ENCODE measurements at regions not wholly inside any gene's neighbourhood (a gene's known extent, or its start where the extent isn't known, plus 50 kb on each side); places are given as distances from the start of the nearest gene placed in this dataset.

- no peak overlapping the region for H3K4me3 ChIP-seq (ENCODE audit: low read length in 3 of 3)
- no peak overlapping the region for H3K27ac ChIP-seq (ENCODE audit: low read depth, low read length)
- no peaks in the 10 kb centered on the region for H3K9me3 ChIP-seq (ENCODE audit: control insufficient read depth in 3 of 3, low read length in 3 of 3)
- H3K9ac ChIP-seq (ENCODE audit: low read depth in 1 of 3, low read length in 3 of 3), result no peak overlapping the region
- peaks cover 0 to 3% (median 2%) of the 10 kb centered on the region in 3 donors for H3K27me3 ChIP-seq (ENCODE audit: control insufficient read depth in 3 of 3, insufficient read depth in 3 of 3, low read length in 3 of 3)
- no peaks in the 10 kb centered on the region for H3K4me1 ChIP-seq (ENCODE audit: control insufficient read depth in 3 of 3, insufficient read depth in 3 of 3, low read length in 3 of 3)
- H3K36me3 ChIP-seq (ENCODE audit: control insufficient read depth in 3 of 3, insufficient read depth in 3 of 3, low read length in 3 of 3), result no peaks in the 10 kb centered on the region
These were observed 111.6 kb upstream of the ACP3 start for GRCh38 chr3:132205609-132206008.

GRCh38 chr3:132209855-132210254 lies 107.4 kb upstream of the ACP3 start:
- Histone ChIP-seq H3K9me3 (ENCODE audit: control insufficient read depth in 3 of 3, low read length in 3 of 3) (no peaks in the 10 kb centered on the region), H3K9ac (ENCODE audit: low read depth in 1 of 3, low read length in 3 of 3) (no peak overlapping the region), H3K36me3 (ENCODE audit: control insufficient read depth in 3 of 3, insufficient read depth in 3 of 3, low read length in 3 of 3) (no peaks in the 10 kb centered on the region), H3K4me1 (ENCODE audit: control insufficient read depth in 3 of 3, insufficient read depth in 3 of 3, low read length in 3 of 3) (no peaks in the 10 kb centered on the region), H3K4me3 (ENCODE audit: low read length in 3 of 3) (no peak overlapping the region), H3K27ac (ENCODE audit: low read depth, low read length) (no peak overlapping the region), H3K27me3 (ENCODE audit: control insufficient read depth in 3 of 3, insufficient read depth in 3 of 3, low read length in 3 of 3) (peaks cover 0 to 6% (median 2%) of the 10 kb centered on the region in 3 donors)

GRCh38 chr3:132210476-132211346 lies 106.5 kb upstream of the ACP3 start:
- H3K4me3 ChIP-seq (ENCODE audit: low read length in 3 of 3), result no peak overlapping the region
- no peak overlapping the region for H3K9ac ChIP-seq (ENCODE audit: low read depth in 1 of 3, low read length in 3 of 3)
- H3K27ac ChIP-seq (ENCODE audit: low read depth, low read length), result no peak overlapping the region
- H3K36me3 ChIP-seq (ENCODE audit: control insufficient read depth in 3 of 3, insufficient read depth in 3 of 3, low read length in 3 of 3), result no peaks in the 10 kb centered on the region
- H3K4me1 ChIP-seq (ENCODE audit: control insufficient read depth in 3 of 3, insufficient read depth in 3 of 3, low read length in 3 of 3), result no peaks in the 10 kb centered on the region
- no peaks in the 10 kb centered on the region for H3K9me3 ChIP-seq (ENCODE audit: control insufficient read depth in 3 of 3, low read length in 3 of 3)
- peaks cover 0 to 6% (median 2%) of the 10 kb centered on the region in 3 donors for H3K27me3 ChIP-seq (ENCODE audit: control insufficient read depth in 3 of 3, insufficient read depth in 3 of 3, low read length in 3 of 3)

GRCh38 chr3:132211896-132212295 lies 105.3 kb upstream of the ACP3 start:
- H3K27me3 ChIP-seq (ENCODE audit: control insufficient read depth in 3 of 3, insufficient read depth in 3 of 3, low read length in 3 of 3), result peaks cover 0 to 6% (median 2%) of the 10 kb centered on the region in 3 donors
- no peak overlapping the region for H3K9ac ChIP-seq (ENCODE audit: low read depth in 1 of 3, low read length in 3 of 3)
- no peaks in the 10 kb centered on the region for H3K36me3 ChIP-seq (ENCODE audit: control insufficient read depth in 3 of 3, insufficient read depth in 3 of 3, low read length in 3 of 3)
- H3K4me1 ChIP-seq (ENCODE audit: control insufficient read depth in 3 of 3, insufficient read depth in 3 of 3, low read length in 3 of 3), result no peaks in the 10 kb centered on the region
- no peak overlapping the region for H3K27ac ChIP-seq (ENCODE audit: low read depth, low read length)
- H3K9me3 ChIP-seq (ENCODE audit: control insufficient read depth in 3 of 3, low read length in 3 of 3), result no peaks in the 10 kb centered on the region
- H3K4me3 ChIP-seq (ENCODE audit: low read length in 3 of 3), result no peak overlapping the region

- H3K27ac ChIP-seq (ENCODE audit: low read depth, low read length), result no peak overlapping the region
- no peaks in the 10 kb centered on the region for H3K36me3 ChIP-seq (ENCODE audit: control insufficient read depth in 3 of 3, insufficient read depth in 3 of 3, low read length in 3 of 3)
- H3K27me3 ChIP-seq (ENCODE audit: control insufficient read depth in 3 of 3, insufficient read depth in 3 of 3, low read length in 3 of 3), result no peaks in the 10 kb centered on the region
- H3K4me1 ChIP-seq (ENCODE audit: control insufficient read depth in 3 of 3, insufficient read depth in 3 of 3, low read length in 3 of 3), result no peaks in the 10 kb centered on the region
- no peak overlapping the region for H3K4me3 ChIP-seq (ENCODE audit: low read length in 3 of 3)
- H3K9ac ChIP-seq (ENCODE audit: low read depth in 1 of 3, low read length in 3 of 3), result no peak overlapping the region
- H3K9me3 ChIP-seq (ENCODE audit: control insufficient read depth in 3 of 3, low read length in 3 of 3), result no peaks in the 10 kb centered on the region
These were observed 98.1 kb upstream of the ACP3 start for GRCh38 chr3:132218817-132219755.

- H3K36me3 ChIP-seq (ENCODE audit: control insufficient read depth in 3 of 3, insufficient read depth in 3 of 3, low read length in 3 of 3), result no peaks in the 10 kb centered on the region
- no peaks in the 10 kb centered on the region for H3K9me3 ChIP-seq (ENCODE audit: control insufficient read depth in 3 of 3, low read length in 3 of 3)
- H3K27me3 ChIP-seq (ENCODE audit: control insufficient read depth in 3 of 3, insufficient read depth in 3 of 3, low read length in 3 of 3), result no peaks in the 10 kb centered on the region
- H3K4me3 ChIP-seq (ENCODE audit: low read length in 3 of 3), result no peak overlapping the region
- H3K4me1 ChIP-seq (ENCODE audit: control insufficient read depth in 3 of 3, insufficient read depth in 3 of 3, low read length in 3 of 3), result no peaks in the 10 kb centered on the region
- H3K27ac ChIP-seq (ENCODE audit: low read depth, low read length), result no peak overlapping the region
- H3K9ac ChIP-seq (ENCODE audit: low read depth in 1 of 3, low read length in 3 of 3), result no peak overlapping the region
These were observed 96.2 kb upstream of the ACP3 start for GRCh38 chr3:132220986-132221385.

GRCh38 chr3:132222868-132223538 lies 94.2 kb upstream of the ACP3 start:
- no peaks in the 10 kb centered on the region for H3K36me3 ChIP-seq (ENCODE audit: control insufficient read depth in 3 of 3, insufficient read depth in 3 of 3, low read length in 3 of 3)
- H3K4me1 ChIP-seq (ENCODE audit: control insufficient read depth in 3 of 3, insufficient read depth in 3 of 3, low read length in 3 of 3), result no peaks in the 10 kb centered on the region
- no peaks in the 10 kb centered on the region for H3K27me3 ChIP-seq (ENCODE audit: control insufficient read depth in 3 of 3, insufficient read depth in 3 of 3, low read length in 3 of 3)
- H3K9me3 ChIP-seq (ENCODE audit: control insufficient read depth in 3 of 3, low read length in 3 of 3), result no peaks in the 10 kb centered on the region
- H3K9ac ChIP-seq (ENCODE audit: low read depth in 1 of 3, low read length in 3 of 3), result no peak overlapping the region
- no peak overlapping the region for H3K27ac ChIP-seq (ENCODE audit: low read depth, low read length)
- H3K4me3 ChIP-seq (ENCODE audit: low read length in 3 of 3), result no peak overlapping the region

- Histone ChIP-seq H3K36me3 (ENCODE audit: control insufficient read depth in 3 of 3, insufficient read depth in 3 of 3, low read length in 3 of 3) (no peaks in the 10 kb centered on the region), H3K27ac (ENCODE audit: low read depth, low read length) (no peak overlapping the region), H3K9ac (ENCODE audit: low read depth in 1 of 3, low read length in 3 of 3) (no peak overlapping the region), H3K4me3 (ENCODE audit: low read length in 3 of 3) (no peak overlapping the region), H3K9me3 (ENCODE audit: control insufficient read depth in 3 of 3, low read length in 3 of 3) (no peaks in the 10 kb centered on the region), H3K27me3 (ENCODE audit: control insufficient read depth in 3 of 3, insufficient read depth in 3 of 3, low read length in 3 of 3) (no peaks in the 10 kb centered on the region), H3K4me1 (ENCODE audit: control insufficient read depth in 3 of 3, insufficient read depth in 3 of 3, low read length in 3 of 3) (no peaks in the 10 kb centered on the region)
These were observed 91.5 kb upstream of the ACP3 start for GRCh38 chr3:132225664-132226063.

- H3K9me3 ChIP-seq (ENCODE audit: control insufficient read depth in 3 of 3, low read length in 3 of 3), result no peaks in the 10 kb centered on the region
- H3K36me3 ChIP-seq (ENCODE audit: control insufficient read depth in 3 of 3, insufficient read depth in 3 of 3, low read length in 3 of 3), result no peaks in the 10 kb centered on the region
- no peak overlapping the region for H3K9ac ChIP-seq (ENCODE audit: low read depth in 1 of 3, low read length in 3 of 3)
- no peaks in the 10 kb centered on the region for H3K4me1 ChIP-seq (ENCODE audit: control insufficient read depth in 3 of 3, insufficient read depth in 3 of 3, low read length in 3 of 3)
- H3K27me3 ChIP-seq (ENCODE audit: control insufficient read depth in 3 of 3, insufficient read depth in 3 of 3, low read length in 3 of 3), result no peaks in the 10 kb centered on the region
- H3K27ac ChIP-seq (ENCODE audit: low read depth, low read length), result no peak overlapping the region
- H3K4me3 ChIP-seq (ENCODE audit: low read length in 3 of 3), result no peak overlapping the region
These were observed 88.3 kb upstream of the ACP3 start for GRCh38 chr3:132228923-132229322.
